SK-N-SH treated with all-trans-retinoic acid at 6 μM for 48 hours (cell line): ENCODE measurements at regions not wholly inside any gene's neighbourhood (a gene's known extent, or its start where the extent isn't known, plus 50 kb on each side); places are given as distances from the start of the nearest gene placed in this dataset.

ENCODE experiments used
- ARNTL ChIP-seq: fragments of 450-650 bp; formaldehyde crosslinking; IDR thresholded peaks from 2 replicates; pipeline ENCODE4 v1.5.0; 2020; ENCODE audit warnings: low read depth, mild to moderate bottlenecking, moderate library complexity, borderline replicate concordance
- BACH2 ChIP-seq: fragments of 250-450 bp; sonication (Bioruptor Pico); IDR thresholded peaks from 2 replicates; pipeline ENCODE4 v1.9.0; 2021; ENCODE audit warnings: mild to moderate bottlenecking, borderline replicate concordance
- ESRRG ChIP-seq: fragments of 250-450 bp; sonication (Bioruptor Pico); IDR thresholded peaks from 2 replicates; pipeline ENCODE4 v1.6.1; 2021; ENCODE audit warnings: mild to moderate bottlenecking
- PATZ1 ChIP-seq: fragments of 250-450 bp; sonication (Bioruptor Pico); IDR thresholded peaks from 2 replicates; pipeline ENCODE4 v1.8.0; 2020; ENCODE audit warnings: mild to moderate bottlenecking, moderate library complexity, borderline replicate concordance
- ZFP3 ChIP-seq: fragments of 250-450 bp; sonication (Bioruptor Pico); IDR thresholded peaks from 2 replicates; pipeline ENCODE4 v1.5.0; 2020; ENCODE audit warnings: mild to moderate bottlenecking, moderate library complexity
- ZFP30 ChIP-seq: fragments of 450-650 bp; formaldehyde crosslinking; IDR thresholded peaks from 2 replicates; pipeline ENCODE4 v1.5.0; 2022; ENCODE audit warnings: mild to moderate bottlenecking, moderate library complexity
- ZNF70 ChIP-seq: fragments of 450-650 bp; formaldehyde crosslinking; IDR thresholded peaks from 2 replicates; pipeline ENCODE4 v1.5.0; 2020; ENCODE audit warnings: mild to moderate bottlenecking, moderate library complexity
- TF ChIP-seq, protein P1 (sequence below): fragments of 250-450 bp; sonication (Bioruptor Pico); IDR thresholded peaks from 2 replicates; pipeline ENCODE4 v1.8.0; 2021; ENCODE audit warnings: low read depth, mild to moderate bottlenecking, moderate library complexity, borderline replicate concordance
- TF ChIP-seq, protein P2 (sequence below): fragments of 250-450 bp; sonication (Bioruptor Pico); IDR thresholded peaks from 2 replicates; pipeline ENCODE4 v1.5.1; 2020; ENCODE audit warnings: low read depth, mild to moderate bottlenecking, moderate library complexity
- TF ChIP-seq, protein P3 (sequence below): fragments of 250-450 bp; sonication (Bioruptor Pico); IDR thresholded peaks from 2 replicates; pipeline ENCODE4 v1.5.0; 2020; ENCODE audit warnings: mild to moderate bottlenecking, moderate library complexity

GRCh38 chr4:177232473-177232872 lies 77.2 kb upstream of the NEIL3 start:
- TF ChIP-seq, protein P1, sequence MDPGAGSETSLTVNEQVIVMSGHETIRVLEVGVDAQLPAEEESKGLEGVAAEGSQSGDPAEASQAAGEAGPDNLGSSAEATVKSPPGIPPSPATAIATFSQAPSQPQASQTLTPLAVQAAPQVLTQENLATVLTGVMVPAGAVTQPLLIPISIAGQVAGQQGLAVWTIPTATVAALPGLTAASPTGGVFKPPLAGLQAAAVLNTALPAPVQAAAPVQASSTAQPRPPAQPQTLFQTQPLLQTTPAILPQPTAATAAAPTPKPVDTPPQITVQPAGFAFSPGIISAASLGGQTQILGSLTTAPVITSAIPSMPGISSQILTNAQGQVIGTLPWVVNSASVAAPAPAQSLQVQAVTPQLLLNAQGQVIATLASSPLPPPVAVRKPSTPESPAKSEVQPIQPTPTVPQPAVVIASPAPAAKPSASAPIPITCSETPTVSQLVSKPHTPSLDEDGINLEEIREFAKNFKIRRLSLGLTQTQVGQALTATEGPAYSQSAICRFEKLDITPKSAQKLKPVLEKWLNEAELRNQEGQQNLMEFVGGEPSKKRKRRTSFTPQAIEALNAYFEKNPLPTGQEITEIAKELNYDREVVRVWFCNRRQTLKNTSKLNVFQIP (CRISPR knock-in tag), result no peak
- no peak for TF ChIP-seq PATZ1 (CRISPR knock-in tag)
- TF ChIP-seq ZFP3 (CRISPR knock-in tag), result no peak
- TF ChIP-seq, protein P2, sequence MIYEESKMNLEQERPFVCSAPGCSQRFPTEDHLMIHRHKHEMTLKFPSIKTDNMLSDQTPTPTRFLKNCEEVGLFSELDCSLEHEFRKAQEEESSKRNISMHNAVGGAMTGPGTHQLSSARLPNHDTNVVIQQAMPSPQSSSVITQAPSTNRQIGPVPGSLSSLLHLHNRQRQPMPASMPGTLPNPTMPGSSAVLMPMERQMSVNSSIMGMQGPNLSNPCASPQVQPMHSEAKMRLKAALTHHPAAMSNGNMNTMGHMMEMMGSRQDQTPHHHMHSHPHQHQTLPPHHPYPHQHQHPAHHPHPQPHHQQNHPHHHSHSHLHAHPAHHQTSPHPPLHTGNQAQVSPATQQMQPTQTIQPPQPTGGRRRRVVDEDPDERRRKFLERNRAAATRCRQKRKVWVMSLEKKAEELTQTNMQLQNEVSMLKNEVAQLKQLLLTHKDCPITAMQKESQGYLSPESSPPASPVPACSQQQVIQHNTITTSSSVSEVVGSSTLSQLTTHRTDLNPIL, result no peak
- no peak for TF ChIP-seq ARNTL (CRISPR knock-in tag)
- TF ChIP-seq, protein P3, sequence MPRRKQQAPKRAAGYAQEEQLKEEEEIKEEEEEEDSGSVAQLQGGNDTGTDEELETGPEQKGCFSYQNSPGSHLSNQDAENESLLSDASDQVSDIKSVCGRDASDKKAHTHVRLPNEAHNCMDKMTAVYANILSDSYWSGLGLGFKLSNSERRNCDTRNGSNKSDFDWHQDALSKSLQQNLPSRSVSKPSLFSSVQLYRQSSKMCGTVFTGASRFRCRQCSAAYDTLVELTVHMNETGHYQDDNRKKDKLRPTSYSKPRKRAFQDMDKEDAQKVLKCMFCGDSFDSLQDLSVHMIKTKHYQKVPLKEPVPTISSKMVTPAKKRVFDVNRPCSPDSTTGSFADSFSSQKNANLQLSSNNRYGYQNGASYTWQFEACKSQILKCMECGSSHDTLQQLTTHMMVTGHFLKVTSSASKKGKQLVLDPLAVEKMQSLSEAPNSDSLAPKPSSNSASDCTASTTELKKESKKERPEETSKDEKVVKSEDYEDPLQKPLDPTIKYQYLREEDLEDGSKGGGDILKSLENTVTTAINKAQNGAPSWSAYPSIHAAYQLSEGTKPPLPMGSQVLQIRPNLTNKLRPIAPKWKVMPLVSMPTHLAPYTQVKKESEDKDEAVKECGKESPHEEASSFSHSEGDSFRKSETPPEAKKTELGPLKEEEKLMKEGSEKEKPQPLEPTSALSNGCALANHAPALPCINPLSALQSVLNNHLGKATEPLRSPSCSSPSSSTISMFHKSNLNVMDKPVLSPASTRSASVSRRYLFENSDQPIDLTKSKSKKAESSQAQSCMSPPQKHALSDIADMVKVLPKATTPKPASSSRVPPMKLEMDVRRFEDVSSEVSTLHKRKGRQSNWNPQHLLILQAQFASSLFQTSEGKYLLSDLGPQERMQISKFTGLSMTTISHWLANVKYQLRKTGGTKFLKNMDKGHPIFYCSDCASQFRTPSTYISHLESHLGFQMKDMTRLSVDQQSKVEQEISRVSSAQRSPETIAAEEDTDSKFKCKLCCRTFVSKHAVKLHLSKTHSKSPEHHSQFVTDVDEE (CRISPR knock-in tag), result no peak
- TF ChIP-seq ESRRG (CRISPR knock-in tag), result no peak
- no peak for TF ChIP-seq BACH2 (CRISPR knock-in tag)
- no peak for TF ChIP-seq ZNF70 (CRISPR knock-in tag)
- TF ChIP-seq ZFP30, result no peak
